22Rv1 (cell line): ENCODE measurements at regions not wholly inside any gene's neighbourhood (a gene's known extent, or its start where the extent isn't known, plus 50 kb on each side); places are given as distances from the start of the nearest gene placed in this dataset.
"Not testable (repeated sequence)": the region's sequence is repeated elsewhere in the genome, so short reads cannot be mapped to it uniquely, and the experiment has no call there.

ENCODE experiments used
- H3K27ac ChIP-seq: fragments of 450-650 bp; 2 replicates; pipeline ENCODE4 v1.5.1; 2017
- CTCF ChIP-seq: fragments of 450-650 bp; IDR thresholded peaks from 2 replicates; pipeline ENCODE4 v1.5.1; 2017; ENCODE audit warnings: mild to moderate bottlenecking
- ZFX ChIP-seq: fragments of 450-650 bp; IDR thresholded peaks from 2 replicates; pipeline ENCODE4 v1.6.1; 2017; ENCODE audit warnings: antibody characterized with exemption, borderline replicate concordance

GRCh38 chr16:63655846-63656245 is 1466.0 kb downstream of the CDH11 start:
- no peak for TF ChIP-seq ZFX
- TF ChIP-seq CTCF = no peak

GRCh38 chr16:63653044-63653839 is 1468.6 kb downstream of the CDH11 start:
- H3K27ac ChIP-seq = no peak overlapping the region
- TF ChIP-seq ZFX = no peak
- no peak for TF ChIP-seq CTCF

More at GRCh38 chr16:63655846-63656245, 1466.0 kb downstream of the CDH11 start:
- H3K27ac ChIP-seq = no peak overlapping the region

GRCh38 chr16:63652091-63652490 is 1469.8 kb downstream of the CDH11 start:
- no peak overlapping the region for H3K27ac ChIP-seq
- TF ChIP-seq CTCF = no peak
- TF ChIP-seq ZFX = no peak

DNA sequence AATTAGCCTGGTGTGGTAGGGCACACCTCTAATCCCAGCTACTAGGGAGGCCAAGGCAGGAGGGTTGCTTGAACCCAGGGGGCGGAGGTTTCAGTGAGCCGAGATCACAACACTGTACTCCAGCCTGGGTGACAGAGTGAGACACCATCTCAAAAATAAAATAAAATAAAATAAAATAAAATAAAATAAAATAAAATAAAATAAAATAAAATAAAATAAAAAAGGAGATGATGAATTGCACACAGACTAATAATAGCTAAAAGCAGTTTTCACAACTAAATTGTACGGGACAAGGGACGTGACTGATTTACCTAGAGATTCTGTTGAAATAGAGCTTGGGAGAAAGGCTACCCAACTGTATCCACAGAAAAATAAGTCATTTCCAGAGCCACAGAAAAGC is 1471.3 kb downstream of the CDH11 start:
- TF ChIP-seq ZFX (no peak), CTCF (no peak)
- no peak overlapping the region for H3K27ac ChIP-seq

DNA sequence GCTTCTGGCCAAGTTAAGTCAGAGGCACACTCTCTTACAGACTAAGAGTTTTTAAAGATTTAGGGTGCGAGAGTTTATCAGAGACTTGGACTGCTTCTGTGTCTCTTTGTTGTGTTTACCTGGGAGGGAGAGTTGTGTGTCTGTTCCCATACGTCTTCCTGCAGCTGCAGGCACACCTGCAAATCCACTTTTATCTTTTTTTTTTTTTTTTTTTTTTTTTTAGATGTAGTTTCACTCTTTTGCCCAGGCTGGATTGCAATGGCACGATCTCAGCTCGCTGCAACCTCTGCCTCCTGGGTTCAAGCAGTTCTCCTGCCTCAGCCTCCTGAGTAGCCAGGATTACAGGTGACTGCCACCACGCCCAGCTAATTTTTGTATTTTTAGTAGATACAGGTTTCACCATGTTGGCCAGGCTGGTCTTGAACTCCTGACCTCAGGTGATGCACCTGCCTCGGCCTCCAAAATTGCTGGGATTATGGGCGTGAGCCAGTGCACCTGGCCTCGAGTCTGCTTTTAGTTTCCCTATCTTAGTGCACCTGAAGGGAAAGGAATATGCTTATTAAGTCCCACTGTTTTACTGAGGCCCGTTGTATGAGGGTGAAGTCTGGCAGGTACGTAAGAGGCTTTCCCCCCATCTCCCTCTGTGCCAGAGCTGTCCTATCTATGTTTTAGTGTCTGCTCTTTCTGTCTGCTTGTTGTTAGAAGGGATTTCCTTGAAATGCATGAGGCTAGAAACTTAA is 1488.0 kb downstream of the CDH11 start:
- not testable (repeated sequence) for H3K27ac ChIP-seq

DNA sequence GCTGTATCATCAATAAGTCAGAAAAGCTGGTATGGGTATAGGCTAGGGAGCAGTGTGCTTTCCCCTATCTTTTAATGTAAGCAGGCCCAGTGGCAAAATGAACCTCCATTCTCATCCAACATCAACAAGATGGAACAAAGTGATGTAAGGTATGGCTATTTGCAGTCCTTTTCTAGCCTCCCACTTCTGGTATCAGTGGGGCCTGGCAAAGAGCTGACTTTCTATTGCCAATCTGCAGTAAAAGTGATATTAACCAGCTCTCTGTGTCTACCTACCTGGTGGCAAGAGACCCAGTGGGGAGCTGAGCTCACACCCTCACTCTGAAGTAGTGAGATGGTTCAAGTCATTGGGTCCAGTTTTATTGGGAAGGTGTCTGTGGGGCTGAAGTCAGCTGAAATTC is 1492.6 kb downstream of the CDH11 start:
- TF ChIP-seq CTCF = no peak
- TF ChIP-seq ZFX = no peak
- no peak overlapping the region for H3K27ac ChIP-seq

DNA sequence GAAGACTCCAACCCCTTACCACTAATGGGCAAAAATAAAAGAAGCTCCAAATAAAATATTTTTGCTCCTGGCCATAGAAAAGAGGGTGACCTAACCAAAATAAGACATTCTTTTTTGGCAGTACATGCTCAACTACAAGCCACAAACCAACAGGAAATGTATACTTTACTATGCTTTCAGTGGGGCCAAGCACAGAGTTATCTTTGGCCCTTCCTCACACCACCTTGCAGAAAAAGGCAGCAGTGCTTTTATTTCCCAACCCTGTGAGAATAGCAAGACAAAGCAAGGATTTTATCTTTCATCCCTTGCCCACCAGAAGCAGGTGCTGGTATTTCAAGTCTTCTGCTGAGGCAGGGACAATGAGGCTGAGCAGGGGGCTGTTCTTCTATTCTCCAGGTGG is 1493.1 kb downstream of the CDH11 start:
- no peak overlapping the region for H3K27ac ChIP-seq
- TF ChIP-seq ZFX (no peak), CTCF (no peak)
